Upper lobe of right lung (tissue), 1 donor: ENCODE measurements at regions not wholly inside any gene's neighbourhood (a gene's known extent, or its start where the extent isn't known, plus 50 kb on each side); places are given as distances from the start of the nearest gene placed in this dataset.
A peak's percentile ranks its signal among the peaks of the same experiment; 100 is the strongest.

ENCODE experiments used
- ATAC-seq: fragments of 200-7000 bp; cut with Tn5 transposase; one replicate; pipeline ENCODE4 v1.9.1; 2020; ENCODE audit warnings: mild to moderate bottlenecking, moderate library complexity
- DNase-seq: peaks from one replicate; pipeline ENCODE4 v3.0.0-alpha.2; 2020
- H3K27ac ChIP-seq: fragments of 200-600 bp; one replicate; pipeline ENCODE4 v1.8.0; 2022
- H3K27me3 ChIP-seq: fragments of 200-600 bp; one replicate; pipeline ENCODE4 v1.8.0; 2022; ENCODE audit warnings: mild to moderate bottlenecking
- H3K36me3 ChIP-seq: fragments of 200-600 bp; one replicate; pipeline ENCODE4 v1.8.0; 2022
- H3K4me1 ChIP-seq: fragments of 200-600 bp; one replicate; pipeline ENCODE4 v1.8.0; 2022
- H3K4me3 ChIP-seq: fragments of 200-600 bp; one replicate; pipeline ENCODE4 v1.8.0; 2022; ENCODE audit warnings: mild to moderate bottlenecking
- H3K9me3 ChIP-seq: fragments of 200-600 bp; one replicate; pipeline ENCODE4 v1.8.0; 2022
- intact Hi-C: fragments of 100-400 bp; cut with DNase I; formaldehyde crosslinking; loops from one replicate; pipeline ENCODE4 v1.11.0; 2022
- TF ChIP-seq, protein P1 (sequence below): fragments of 200-600 bp; IDR thresholded peaks from one replicate; pipeline ENCODE4 v1.8.0; 2022; ENCODE audit warnings: antibody characterized with exemption
- donor health status: DM: no; HTN: yes; CAD: no; lungs with severe emphysema.

GRCh38 chr1:5509664-5510452, 482.4 kb downstream of the NPHP4 start:
- intact Hi-C loops, result loop anchor here (10.0 kb wide), 1 partner anchor 235 kb away; no protein-coding TSS in a partner anchor
- H3K4me1 ChIP-seq, result no peaks in the 10 kb centered on the region
- no peaks in the 10 kb centered on the region for H3K9me3 ChIP-seq
- DNase-seq, result peak; percentile 81
- H3K4me3 ChIP-seq, result no peak overlapping the region
- TF ChIP-seq, protein P1, sequence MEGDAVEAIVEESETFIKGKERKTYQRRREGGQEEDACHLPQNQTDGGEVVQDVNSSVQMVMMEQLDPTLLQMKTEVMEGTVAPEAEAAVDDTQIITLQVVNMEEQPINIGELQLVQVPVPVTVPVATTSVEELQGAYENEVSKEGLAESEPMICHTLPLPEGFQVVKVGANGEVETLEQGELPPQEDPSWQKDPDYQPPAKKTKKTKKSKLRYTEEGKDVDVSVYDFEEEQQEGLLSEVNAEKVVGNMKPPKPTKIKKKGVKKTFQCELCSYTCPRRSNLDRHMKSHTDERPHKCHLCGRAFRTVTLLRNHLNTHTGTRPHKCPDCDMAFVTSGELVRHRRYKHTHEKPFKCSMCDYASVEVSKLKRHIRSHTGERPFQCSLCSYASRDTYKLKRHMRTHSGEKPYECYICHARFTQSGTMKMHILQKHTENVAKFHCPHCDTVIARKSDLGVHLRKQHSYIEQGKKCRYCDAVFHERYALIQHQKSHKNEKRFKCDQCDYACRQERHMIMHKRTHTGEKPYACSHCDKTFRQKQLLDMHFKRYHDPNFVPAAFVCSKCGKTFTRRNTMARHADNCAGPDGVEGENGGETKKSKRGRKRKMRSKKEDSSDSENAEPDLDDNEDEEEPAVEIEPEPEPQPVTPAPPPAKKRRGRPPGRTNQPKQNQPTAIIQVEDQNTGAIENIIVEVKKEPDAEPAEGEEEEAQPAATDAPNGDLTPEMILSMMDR, result peak; percentile 99
- H3K36me3 ChIP-seq, result no peaks in the 10 kb centered on the region
- peaks cover 31% of the 10 kb centered on the region for H3K27me3 ChIP-seq
- no peak overlapping the region for H3K27ac ChIP-seq
- peak; percentile 74 for ATAC-seq

- H3K4me1 ChIP-seq, result no peaks in the 10 kb centered on the region
- H3K36me3 ChIP-seq, result no peaks in the 10 kb centered on the region
- H3K27me3 ChIP-seq, result peaks cover 31% of the 10 kb centered on the region
- DNase-seq (peak; percentile 51), ATAC-seq (no peak)
- intact Hi-C loops, result no loop called here
- no peak overlapping the region for H3K4me3 ChIP-seq
- TF ChIP-seq, protein P1, result no peak
- no peaks in the 10 kb centered on the region for H3K9me3 ChIP-seq
- H3K27ac ChIP-seq, result no peak overlapping the region
Measured at GRCh38 chr1:5508669-5509330, 483.4 kb downstream of the NPHP4 start.

- TF ChIP-seq, protein P1, result no peak
- Histone ChIP-seq H3K9me3 (no peaks in the 10 kb centered on the region), H3K4me3 (no peak overlapping the region), H3K36me3 (no peaks in the 10 kb centered on the region), H3K27me3 (peaks cover 31% of the 10 kb centered on the region), H3K27ac (no peak overlapping the region), H3K4me1 (no peaks in the 10 kb centered on the region)
- ATAC-seq, result no peak
- peak; percentile 48 for DNase-seq
- intact Hi-C loops, result no loop called here
Measured at GRCh38 chr1:5507340-5507739, 484.9 kb downstream of the NPHP4 start.

DNA sequence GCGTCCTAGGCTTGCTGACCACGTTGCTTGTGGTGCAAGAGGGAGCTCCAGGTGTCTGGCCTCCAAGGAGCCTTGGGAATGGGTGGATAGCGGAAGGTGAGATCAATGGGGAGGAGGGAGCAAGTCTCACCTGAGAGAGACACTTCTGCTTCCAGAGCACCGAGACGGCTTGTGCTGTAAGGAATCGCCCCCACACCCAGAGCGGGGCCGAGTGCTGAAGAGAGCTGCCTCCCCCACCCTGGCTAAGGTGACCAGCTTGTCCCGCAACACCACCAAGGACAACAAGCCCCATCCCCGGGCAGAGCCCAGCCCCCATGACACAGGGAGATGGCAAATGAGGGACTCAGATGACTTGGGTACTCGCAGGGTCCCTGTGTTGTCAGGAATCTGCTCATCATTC, 485.6 kb downstream of the NPHP4 start:
- ATAC-seq (no peak), DNase-seq (peak; percentile 31)
- Histone ChIP-seq H3K27me3 (peaks cover 31% of the 10 kb centered on the region), H3K36me3 (no peaks in the 10 kb centered on the region), H3K4me3 (no peak overlapping the region), H3K4me1 (no peaks in the 10 kb centered on the region), H3K9me3 (no peaks in the 10 kb centered on the region), H3K27ac (no peak overlapping the region)
- intact Hi-C loops, result no loop called here
- TF ChIP-seq, protein P1, result no peak

DNA sequence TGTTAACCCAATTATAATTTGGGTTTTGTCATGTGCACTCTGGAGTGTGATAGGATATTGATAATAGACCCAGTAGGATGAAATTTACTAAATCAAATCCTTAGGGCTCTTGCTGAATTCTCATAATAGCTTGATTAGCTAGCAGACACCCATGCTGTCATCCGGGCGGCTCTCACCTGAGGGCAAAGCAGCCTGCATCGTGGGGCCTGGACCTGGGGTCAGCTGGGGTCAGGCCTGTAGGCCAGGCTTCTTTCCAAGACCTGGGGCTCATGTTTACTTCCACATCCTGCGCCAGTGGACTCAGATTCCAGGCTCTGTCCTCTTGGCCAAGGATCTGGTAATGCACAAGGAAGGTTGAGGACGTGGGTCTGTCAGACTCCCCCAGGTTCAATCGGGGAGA, 486.3 kb downstream of the NPHP4 start:
- intact Hi-C loops, result no loop called here
- H3K4me3 ChIP-seq, result no peak overlapping the region
- ATAC-seq (no peak), DNase-seq (peak; percentile 48)
- H3K27me3 ChIP-seq, result peaks cover 28% of the 10 kb centered on the region
- no peaks in the 10 kb centered on the region for H3K9me3 ChIP-seq
- no peak overlapping the region for H3K27ac ChIP-seq
- no peaks in the 10 kb centered on the region for H3K36me3 ChIP-seq
- TF ChIP-seq, protein P1, result no peak
- no peaks in the 10 kb centered on the region for H3K4me1 ChIP-seq
